Stimulated activated CD8-positive, alpha-beta memory T cell treated with anti-CD3 and anti-CD28 coated beads, Interleukin-12 subunit alpha, Interleukin-12 subunit beta, amount 100 ng/mL, for 1 hour (primary cell): ENCODE measurements at regions not wholly inside any gene's neighbourhood (a gene's known extent, or its start where the extent isn't known, plus 50 kb on each side); places are given as distances from the start of the nearest gene placed in this dataset.
A peak's percentile ranks its signal among the peaks of the same experiment; 100 is the strongest.

Source experiments
- DNase-seq: peaks from one replicate; pipeline ENCODE4 v3.0.0-alpha.2; 2020; ENCODE audit warnings: low read depth

DNA sequence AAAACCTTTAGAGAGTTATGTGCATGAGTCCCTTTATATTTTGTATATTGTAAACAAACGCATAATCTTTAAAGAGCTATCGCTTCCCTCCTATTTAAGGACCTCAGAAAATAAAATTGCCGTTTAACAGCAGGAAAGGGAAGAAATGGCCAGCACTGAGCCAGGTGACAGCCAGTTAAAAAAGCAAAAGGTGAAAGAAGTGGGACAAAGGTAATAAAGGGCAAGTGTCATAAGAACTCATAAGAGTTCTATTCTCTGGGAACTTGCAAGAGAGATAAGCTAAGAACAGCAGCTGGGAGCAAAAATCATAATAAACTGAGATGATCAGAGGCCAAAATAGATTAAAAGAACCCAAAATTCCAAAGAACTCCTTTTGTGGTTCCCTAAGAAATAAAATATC lies 520.9 kb upstream of the PKN2 start:
- DNase-seq, result no peak

DNA sequence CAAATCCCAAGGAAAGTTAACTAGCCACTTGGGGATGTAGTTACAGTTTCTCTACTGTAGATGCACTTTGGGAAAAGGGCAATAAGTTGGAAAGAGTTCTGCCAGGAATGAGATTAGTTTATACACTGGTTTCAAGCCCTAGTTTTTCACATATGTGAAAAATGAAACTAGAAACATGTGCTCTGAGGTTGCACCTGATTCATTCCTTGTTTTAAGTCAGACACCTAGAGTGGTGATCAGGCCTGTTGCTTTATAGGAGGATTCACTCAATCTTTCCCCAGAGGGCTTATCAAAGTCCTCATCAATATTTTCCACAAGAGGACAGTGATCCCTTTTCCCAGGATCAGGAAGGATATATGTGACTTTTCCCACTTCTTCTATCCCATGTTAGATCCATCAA lies 515.9 kb upstream of the PKN2 start:
- no peak for DNase-seq

DNA sequence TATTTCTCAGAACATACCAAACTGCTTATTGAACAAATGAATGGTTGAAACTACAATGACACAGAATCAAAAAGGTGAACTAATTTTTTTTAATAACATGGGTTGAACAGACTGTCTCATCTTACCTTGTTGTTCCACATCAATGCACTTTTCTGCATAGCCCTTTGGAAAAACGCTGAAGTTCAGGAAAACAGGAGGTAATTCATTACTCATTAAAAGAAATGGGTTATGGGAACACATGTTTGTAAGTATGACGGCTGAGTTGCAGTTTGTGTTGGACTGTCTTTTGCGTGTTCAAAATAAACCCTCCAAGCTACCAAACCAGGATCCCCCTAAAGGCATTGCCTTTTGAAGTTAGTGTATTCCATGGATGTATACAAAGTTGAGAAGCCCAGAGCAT lies 514.9 kb upstream of the PKN2 start:
- no peak for DNase-seq

DNA sequence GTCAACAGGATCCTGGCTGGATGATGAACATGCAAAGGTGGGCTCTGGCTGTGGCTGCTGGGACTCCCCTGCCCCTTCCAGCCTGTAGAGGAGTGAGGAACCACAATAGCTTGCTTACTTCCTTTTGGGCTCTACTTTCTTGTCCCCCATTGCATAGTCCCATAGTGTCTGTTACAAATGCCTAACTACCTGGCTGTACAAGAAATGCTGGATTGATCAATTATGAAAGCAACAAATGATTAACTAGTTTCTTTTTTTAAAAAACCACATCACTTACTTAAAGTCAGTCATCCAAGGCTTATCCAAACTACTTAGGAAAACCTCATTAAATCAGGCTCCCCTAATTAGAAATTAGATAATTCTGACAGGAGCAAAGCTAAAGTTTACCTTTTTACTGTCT lies 514.1 kb upstream of the PKN2 start:
- no peak for DNase-seq

DNA sequence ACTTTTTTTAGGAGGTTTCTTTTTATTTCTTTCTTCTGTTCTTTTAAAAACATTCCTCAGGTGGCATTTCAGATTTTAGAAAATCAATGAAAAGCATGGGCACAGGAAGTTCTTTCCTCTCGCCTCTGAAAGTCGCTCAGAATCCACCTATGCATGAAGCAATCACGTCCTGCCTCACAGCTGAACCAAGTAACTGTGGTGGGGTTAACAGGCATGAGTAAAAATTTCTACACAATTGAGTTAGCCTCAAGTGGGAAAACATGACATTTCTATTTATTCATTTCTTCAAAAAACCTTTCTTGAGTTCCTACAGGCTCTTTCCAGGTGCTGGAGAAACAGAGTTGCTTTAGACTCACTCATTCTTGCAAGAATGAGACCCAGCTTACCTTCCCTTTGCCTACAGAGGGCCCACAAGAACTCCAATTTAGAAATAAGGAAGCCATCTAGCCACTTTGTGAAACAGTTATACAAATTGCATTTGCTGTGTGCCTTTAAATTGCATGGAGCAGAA lies 508.9 kb upstream of the PKN2 start:
- DNase-seq, result no peak

DNA sequence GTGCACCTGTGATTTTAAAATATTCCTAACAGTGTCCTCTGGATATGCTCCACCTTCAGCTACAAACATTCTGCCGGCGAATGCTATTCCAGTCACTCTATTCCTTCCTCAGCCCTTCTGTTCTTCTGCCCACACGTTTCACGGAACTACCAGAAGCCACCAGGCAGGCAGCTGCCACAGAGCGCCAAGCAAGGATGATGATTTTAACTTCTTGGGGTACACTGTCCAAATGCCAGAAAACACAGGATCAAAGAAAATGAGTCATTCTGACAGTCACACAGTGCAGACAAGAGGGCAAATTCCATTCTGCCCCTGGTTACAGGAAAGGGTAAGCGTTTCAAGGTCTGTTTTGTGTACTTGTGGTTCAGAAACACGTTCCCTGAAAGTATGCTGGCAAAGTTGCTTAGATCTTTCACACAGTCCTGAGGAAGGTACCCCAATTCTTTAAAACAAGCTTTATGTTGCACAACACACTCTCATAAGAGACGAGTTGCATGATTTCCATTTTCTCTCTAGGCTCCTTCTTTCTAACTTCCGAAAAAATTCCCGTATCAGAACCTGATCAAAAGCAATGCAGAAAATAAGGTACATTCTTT lies 508.3 kb upstream of the PKN2 start:
- no peak for DNase-seq

DNA sequence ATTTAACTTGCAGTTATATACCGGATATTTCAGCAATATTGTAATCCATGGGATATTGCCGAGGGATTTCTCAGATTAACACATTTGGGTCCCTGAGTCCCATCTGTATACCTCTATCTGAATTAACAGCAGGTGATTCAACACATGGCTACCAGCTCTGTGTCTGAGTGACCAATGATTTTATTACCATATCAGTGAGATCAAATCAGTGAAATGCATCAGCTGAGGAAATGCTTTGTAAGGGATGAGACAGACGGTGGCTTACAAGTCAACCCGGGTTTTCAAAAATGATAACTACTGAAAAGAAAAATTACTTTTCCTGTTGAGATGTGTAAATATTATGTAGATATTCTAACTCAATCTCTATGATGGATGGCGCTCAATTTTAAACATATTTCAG lies 504.1 kb upstream of the PKN2 start:
- no peak for DNase-seq

DNA sequence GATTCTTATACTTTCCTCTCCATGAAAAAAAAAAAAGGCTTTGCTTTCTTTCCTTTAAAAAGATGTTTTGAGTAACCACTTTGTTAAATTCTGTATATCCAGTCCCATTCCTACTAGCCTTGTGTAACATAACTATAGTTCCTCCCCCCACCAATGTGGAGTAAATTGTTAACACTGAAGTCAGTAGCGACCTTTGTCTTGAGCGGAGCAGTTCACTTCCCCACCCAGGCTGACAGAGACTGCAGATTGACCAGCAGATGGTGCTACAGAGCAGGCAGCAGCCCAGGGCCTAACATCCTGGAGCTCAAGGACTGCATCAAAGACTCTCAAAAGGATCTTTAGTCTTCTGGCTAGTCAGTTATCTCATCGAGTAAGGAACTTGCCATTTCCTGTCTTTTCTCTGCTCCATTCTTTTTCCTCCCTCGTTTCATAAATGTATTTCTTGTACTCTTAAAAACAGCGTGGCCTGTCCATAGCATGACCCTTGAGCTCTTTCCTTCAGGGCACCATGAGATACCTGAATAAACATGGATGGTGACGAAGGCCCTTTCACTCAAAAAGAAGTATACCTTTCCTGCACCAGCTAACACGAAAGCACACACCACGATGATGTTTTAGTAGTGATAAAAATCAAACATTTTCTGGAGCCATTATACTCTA lies 503.5 kb upstream of the PKN2 start:
- DNase-seq, result peak; percentile 19

DNA sequence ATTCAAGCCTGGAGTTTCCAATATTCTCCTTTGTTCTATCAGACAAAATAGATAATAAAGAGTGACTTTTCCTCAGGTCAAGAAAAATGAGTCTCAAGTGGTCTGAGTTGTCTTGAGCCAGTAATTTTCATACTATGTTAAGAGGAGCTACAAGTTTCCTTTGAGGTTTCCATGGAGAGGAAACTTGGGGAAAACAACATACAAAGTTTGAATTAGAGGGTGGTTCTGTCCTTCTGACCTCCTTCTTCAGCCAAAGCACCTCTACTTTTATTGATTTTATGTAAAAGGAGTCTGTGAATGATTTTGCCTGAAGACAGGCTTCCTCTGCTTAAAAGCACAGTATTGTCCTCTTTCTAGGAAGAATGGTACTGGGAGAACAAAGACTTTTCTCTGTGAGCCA lies 497.2 kb upstream of the PKN2 start:
- DNase-seq, result no peak

DNA sequence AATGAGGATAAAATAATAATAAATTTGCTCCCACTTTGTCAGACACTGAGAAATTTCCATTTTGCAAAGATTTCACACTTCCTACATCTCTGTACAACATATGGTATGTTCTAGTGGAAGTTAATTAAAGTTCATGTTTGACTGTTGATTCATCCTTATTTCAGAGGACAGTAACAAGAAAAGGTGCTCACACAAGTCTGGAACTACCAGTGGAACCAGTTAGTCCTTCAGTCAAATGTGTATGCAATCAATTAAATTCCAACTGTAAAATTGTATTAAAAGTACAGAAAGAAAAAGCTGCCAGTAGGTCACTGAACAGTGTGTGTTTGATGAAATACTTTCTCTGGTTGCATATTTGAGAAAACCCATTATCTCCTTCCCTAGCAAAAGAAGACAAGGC lies 496.0 kb upstream of the PKN2 start:
- no peak for DNase-seq

DNA sequence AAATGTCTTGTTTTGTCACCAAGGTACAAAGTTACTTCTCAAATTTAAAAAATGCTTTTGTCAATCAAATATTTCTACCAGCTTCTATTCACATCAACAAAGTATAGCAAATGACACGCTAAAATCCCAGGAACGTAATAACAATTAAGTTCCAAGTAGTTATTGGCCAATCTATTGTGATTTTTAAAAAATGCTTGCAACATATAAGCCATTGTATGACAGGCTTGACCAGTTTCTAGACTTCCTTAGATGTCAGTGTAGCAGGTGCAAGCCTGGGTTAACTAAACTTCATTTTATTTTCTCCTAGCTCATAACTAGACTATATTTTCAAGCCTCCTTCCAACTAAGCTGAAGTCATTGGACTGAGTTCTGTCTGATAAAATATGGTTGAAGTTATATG lies 494.5 kb upstream of the PKN2 start:
- no peak for DNase-seq

DNA sequence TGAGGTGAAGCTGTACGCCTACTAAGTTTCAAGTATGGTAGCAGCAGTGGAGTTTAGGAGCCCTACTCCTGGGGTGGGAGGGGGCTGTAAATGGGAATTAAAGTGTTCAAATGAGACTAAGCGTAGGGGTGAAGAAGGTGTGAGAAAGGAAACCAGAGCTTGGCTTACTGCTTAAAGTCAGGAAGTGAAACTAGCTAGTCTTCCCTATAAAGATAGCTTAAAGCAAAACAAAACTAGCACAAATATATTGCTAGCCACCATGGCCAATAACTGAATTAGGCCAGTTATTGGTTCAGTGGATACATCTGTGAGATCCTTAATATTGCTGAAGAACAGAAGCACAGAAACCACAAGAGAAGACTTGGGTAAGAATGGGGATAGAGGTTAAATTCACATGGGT lies 492.2 kb upstream of the PKN2 start:
- DNase-seq, result no peak

DNA sequence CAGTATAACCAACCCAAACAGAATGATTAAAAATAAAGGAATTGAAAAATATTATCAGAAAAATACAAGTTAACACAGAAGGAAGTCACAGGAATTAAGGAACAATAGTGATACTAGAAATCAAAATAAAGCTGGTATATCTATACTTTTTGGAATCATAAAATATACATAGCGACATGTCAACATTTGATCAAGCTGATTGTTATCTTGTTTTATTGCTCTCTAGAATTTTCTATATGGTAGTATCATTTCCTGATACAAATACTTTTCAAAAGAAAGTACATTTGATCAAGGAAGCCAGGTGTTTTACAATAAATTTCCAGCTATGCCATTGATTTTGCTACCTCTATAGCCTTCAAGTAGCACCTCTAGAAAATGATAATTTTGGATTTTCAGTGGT lies 489.5 kb upstream of the PKN2 start:
- no peak for DNase-seq

DNA sequence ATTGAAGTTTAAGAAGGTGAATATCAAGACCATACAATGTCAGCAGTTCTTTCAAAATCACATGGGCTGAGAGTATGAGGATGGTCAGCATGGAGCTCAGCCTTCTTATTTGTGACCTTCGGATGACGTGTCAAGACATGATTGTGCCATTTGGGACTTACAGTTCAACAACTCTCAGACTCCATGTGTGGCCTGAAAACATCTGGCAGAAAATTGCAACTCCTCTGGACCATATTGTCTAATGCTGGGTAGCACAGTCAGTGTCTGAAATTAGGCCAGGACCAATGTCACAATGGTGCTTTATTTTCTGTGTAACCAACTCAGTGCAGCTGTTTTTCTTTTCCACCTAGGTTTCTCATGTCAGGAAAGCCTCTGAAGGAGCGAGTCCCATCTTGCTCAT lies 483.5 kb upstream of the PKN2 start:
- no peak for DNase-seq

DNA sequence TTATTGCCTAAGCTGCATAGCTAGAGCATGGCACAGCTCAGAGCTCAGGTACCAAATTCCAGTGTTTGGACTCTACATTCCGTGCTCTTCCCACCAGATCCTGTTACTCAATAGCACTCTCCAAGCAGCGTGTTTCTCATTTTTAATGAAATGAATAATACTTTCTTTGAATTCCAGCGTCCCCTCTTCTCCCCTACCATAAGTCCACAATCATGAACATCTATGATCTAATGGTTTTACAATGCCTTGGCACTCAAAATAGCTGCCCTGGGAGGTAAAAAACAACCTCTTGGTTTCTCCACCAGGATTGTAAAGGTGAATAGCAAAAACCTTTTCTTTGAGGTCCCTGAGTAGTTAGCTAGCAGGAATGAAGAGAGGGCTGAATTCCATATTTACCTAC lies 480.0 kb upstream of the PKN2 start:
- no peak for DNase-seq

DNA sequence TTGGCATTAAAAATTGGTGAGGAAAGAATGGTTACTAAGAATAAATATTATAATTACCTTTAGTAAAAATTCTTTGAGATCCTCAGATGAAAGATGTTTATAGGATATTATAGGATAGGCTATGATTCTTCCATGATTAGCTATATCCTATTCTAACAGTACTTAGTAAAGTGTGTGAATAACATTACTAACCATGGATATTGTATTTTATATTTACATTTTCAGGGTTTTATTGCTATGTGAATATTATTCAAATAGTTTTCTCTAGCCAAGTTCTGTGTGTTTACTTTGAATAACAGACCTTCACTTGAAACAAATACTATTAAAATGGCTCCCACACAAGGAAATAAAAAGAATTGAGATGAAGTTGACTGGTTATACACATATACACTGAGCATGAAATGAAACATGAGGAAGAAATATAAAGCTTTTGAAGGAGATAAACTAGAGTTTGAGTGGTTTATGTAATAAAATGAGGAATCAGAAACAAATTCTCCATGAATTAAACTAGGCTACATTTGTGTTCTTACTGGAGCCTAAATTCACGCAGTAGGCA lies 479.4 kb upstream of the PKN2 start:
- no peak for DNase-seq

DNA sequence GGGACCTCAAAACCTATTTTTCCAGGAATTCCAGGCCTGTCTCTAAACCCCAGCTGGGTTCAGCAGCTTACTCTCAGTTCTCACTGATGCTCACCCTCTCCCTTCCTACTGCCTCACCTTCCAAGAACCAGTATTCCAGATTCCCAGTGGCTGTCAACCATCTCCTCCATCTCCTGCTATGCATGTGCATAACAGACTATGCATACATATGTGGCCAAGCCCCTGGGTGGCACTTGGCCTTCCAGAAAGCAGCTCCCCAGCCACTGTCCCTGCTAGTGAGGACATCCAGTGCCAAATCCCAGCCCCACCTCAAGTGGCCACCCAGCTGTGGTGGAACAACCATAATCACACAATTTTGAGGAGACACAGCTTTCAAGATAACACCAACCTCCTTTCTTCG lies 475.7 kb upstream of the PKN2 start:
- no peak for DNase-seq

DNA sequence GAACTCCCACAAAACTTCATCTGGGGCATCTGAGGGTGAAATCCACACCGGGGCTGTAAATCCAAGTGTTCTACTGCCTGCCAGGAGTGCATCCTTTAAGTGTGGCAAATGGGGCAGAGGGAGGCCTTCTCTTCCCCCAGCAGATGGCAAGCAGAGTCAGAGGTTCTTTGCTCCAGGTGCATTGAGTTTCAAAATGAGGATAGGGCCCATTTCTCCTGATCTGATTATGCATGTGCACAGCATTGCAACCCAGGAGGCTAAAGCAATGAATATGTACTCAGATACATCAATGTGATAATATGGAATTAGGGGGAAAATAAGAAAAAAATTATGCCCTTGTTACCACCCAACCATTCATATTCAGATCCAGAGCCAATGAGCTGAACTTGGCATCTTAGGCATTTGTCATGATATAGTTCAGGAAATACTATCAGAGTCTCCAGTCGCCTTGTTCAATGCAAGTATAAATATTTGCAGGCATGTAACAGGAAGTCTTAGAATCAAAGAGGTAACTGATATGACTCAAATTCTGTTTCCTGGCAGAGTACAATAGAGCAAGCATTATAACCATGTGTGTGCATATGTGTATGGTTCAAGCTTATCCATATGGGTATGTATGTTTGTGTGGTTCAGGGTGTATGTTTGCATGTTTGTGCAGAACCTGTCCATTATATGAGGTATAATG lies 473.8 kb upstream of the PKN2 start:
- no peak for DNase-seq

DNA sequence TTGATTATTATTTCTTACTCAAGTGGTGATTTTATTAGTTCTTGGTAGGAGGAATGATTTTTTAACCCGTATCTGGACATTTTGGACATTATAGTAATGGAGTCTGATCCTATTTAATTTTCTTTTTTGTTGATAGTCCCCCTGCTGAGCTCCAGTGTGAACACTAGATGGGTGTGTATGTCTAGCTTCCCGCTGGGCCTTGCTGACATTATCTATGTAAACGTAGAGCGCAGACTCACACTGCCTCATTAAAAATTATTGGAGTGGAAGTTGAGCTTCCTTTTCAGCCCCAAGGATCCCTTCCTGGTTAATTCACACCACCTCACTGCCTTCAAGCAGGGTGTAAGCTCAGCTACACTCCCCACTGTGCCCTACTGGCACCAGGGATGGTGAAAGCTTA lies 467.6 kb upstream of the PKN2 start:
- no peak for DNase-seq

DNA sequence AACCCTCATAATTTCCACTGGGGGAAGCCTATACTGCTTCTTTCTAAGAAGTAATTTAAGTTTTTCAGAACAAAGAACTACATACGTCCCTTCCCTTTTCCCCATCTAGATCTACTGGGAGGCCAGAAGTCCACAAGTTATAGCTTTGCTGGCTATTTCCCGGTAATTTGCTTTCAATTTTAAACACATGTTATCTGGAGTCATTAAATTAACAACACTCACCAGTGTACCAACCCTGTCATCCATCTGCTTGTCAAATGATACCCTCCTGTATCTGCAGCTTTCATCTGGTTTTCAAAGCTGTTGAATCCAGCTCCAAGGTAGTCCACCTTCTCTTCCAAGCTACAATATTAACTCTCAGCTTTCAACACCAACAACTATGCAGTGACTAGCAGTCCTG lies 466.7 kb upstream of the PKN2 start:
- DNase-seq, result no peak

DNA sequence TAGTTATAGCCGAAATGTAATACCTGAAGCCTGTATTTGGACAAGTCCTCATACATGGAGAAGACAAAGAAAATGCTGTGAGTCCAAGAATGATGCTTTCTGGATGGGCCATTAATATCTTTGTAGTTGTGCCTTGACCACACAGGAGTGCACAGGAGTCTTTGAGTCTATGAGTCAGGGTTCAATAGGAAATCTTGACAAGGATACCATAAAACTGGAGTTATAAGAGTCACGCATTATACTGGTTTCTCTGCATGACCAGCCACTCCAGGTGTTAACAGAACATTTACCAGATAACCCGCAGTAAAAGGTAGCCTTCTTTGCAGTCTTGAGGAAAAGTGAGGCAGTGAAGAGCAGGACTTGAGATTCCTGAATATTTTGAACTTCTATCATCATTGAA lies 464.6 kb upstream of the PKN2 start:
- no peak for DNase-seq

DNA sequence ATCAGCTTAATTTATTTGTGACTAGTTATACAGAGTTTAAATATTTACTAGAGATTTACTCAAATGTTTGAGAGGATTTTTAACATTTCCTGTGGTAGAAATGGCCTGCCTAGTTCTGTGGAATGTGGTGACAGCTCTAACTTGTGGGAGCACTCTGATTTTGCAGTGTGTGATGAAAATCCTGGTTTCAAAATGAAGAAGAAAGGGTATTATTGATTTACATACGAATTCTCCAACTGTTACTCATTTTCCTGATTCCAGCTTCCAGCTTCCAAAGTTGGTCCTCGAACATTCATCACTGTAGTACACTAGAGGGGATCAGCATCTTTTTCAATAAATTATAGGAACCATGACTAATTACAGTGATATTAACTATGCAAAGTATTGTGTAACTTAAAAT lies 462.7 kb upstream of the PKN2 start:
- no peak for DNase-seq

DNA sequence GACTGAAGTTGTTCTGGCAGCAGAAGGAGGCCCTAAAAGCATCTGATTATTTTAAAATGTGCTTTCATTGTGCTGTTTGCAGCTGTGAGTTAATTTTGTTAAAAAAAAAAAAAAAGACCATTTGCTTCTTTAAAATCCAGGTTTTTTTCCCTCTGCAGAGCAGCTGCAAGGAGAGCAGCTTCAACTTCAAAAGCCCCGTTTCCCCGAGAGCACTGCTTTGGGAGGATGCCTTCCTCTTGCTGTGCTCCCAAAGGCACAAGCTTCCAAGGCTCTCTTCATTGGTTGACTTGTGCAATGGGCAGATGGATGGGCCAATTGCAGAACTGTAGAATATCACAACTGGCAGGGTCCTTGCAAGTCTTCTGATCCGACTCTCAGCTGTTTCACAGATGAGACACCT lies 459.2 kb upstream of the PKN2 start:
- DNase-seq, result no peak
